SU-DHL-6 (cell line): ENCODE measurements at regions not wholly inside any gene's neighbourhood (a gene's known extent, or its start where the extent isn't known, plus 50 kb on each side); places are given as distances from the start of the nearest gene placed in this dataset.

Experiments
- H2AFZ ChIP-seq: fragments of 200-600 bp; sonication (generic); 2 replicates; pipeline ENCODE4 v1.6.1; 2014; ENCODE audit warnings: low read depth, mild to moderate bottlenecking, moderate library complexity, mixed read lengths, antibody characterized with exemption, low read length; ENCODE audit not compliant: severe bottlenecking
- H3F3A ChIP-seq: fragments of 200-600 bp; shearing (Covaris generic); 2 replicates; pipeline ENCODE4 v1.6.0; 2016; ENCODE audit warnings: antibody characterized with exemption, mild to moderate bottlenecking; ENCODE audit not compliant: insufficient read depth
- H3K27ac ChIP-seq: fragments of 200-600 bp; sonication (generic); 2 replicates; pipeline ENCODE4 v1.5.1; 2016; ENCODE audit warnings: low read depth, mild to moderate bottlenecking, low read length, moderate library complexity, mixed read lengths
- H3K27me3 ChIP-seq: fragments of 200-600 bp; sonication (generic), shearing (Covaris generic); 2 replicates; pipeline ENCODE4 v1.6.0; 2014; ENCODE audit warnings: mild to moderate bottlenecking, low read length
- H3K36me3 ChIP-seq: fragments of 200-600 bp; sonication (generic); 2 replicates; pipeline ENCODE4 v1.6.1; 2014; ENCODE audit warnings: mild to moderate bottlenecking, low read length, mixed read lengths
- H3K4me2 ChIP-seq: fragments of 300-600, 200-600 bp; shearing (Covaris generic), sonication (generic); 2 replicates; pipeline ENCODE4 v1.6.0; 2014; ENCODE audit warnings: low read length, low read depth, mild to moderate bottlenecking; ENCODE audit not compliant: poor library complexity, severe bottlenecking
- H3K4me3 ChIP-seq: fragments of 200-600 bp; sonication (generic); 2 replicates; pipeline ENCODE4 v1.5.1; 2014; ENCODE audit warnings: antibody characterized with exemption, low read length, mild to moderate bottlenecking, mixed read lengths; ENCODE audit not compliant: insufficient read depth, poor library complexity, severe bottlenecking
- H3K79me2 ChIP-seq: fragments of 200-600 bp; sonication (generic); 2 replicates; pipeline ENCODE4 v1.6.1; 2014; ENCODE audit warnings: mild to moderate bottlenecking, low read length, moderate library complexity; ENCODE audit not compliant: insufficient read depth
- H3K9ac ChIP-seq: fragments of 200-600 bp; sonication (generic); 2 replicates; pipeline ENCODE4 v1.7.0; 2014; ENCODE audit warnings: mild to moderate bottlenecking, low read length
- H3K9me2 ChIP-seq: fragments of 200-600 bp; sonication (generic); replicated peaks from 2 replicates; pipeline ENCODE4 v1.6.1; 2014; ENCODE audit warnings: low read length; ENCODE audit not compliant: insufficient read depth
- H3K9me3 ChIP-seq: fragments of 200-600 bp; sonication (generic); 2 replicates; pipeline ENCODE4 v1.6.1; 2014; ENCODE audit warnings: low read length, mixed read lengths; ENCODE audit not compliant: insufficient read depth
- H4K20me1 ChIP-seq: fragments of 200-600 bp; sonication (generic); 2 replicates; pipeline ENCODE4 v1.6.1; 2014; ENCODE audit warnings: low read depth, mild to moderate bottlenecking, antibody characterized with exemption, low read length, moderate library complexity, mixed read lengths
- EZH2phosphoT487 ChIP-seq: fragments of 200-600 bp; sonication (generic), shearing (Covaris generic); conservative IDR thresholded peaks from 2 replicates; pipeline ENCODE4 v1.6.1; 2018; ENCODE audit warnings: mild to moderate bottlenecking, antibody characterized with exemption, low read length, moderate library complexity, mixed read lengths
- TF ChIP-seq, protein P1 (sequence below): fragments of 200-600 bp; sonication (generic); IDR thresholded peaks from one replicate; pipeline ENCODE4 v1.5.1; 2017; ENCODE audit warnings: antibody characterized with exemption, mild to moderate bottlenecking, low read length, moderate library complexity; ENCODE audit not compliant: insufficient read depth, poor library complexity, severe bottlenecking

GRCh38 chr15:93282808-93283207 is 193.8 kb upstream of the RGMA start:
- Histone ChIP-seq H3K36me3 (no peaks in the 10 kb centered on the region), H3K27ac (no peak overlapping the region), H3K79me2 (no peaks in the 10 kb centered on the region), H3K9me3 (no peaks in the 10 kb centered on the region), H4K20me1 (no peaks in the 10 kb centered on the region), H3K9ac (no peak overlapping the region), H2AFZ (no peak overlapping the region), H3F3A (no peaks in the 10 kb centered on the region), H3K27me3 (no peaks in the 10 kb centered on the region), H3K4me2 (no peak overlapping the region), H3K9me2 (no peaks in the 10 kb centered on the region), H3K4me3 (no peak overlapping the region)
- TF ChIP-seq, protein P1, sequence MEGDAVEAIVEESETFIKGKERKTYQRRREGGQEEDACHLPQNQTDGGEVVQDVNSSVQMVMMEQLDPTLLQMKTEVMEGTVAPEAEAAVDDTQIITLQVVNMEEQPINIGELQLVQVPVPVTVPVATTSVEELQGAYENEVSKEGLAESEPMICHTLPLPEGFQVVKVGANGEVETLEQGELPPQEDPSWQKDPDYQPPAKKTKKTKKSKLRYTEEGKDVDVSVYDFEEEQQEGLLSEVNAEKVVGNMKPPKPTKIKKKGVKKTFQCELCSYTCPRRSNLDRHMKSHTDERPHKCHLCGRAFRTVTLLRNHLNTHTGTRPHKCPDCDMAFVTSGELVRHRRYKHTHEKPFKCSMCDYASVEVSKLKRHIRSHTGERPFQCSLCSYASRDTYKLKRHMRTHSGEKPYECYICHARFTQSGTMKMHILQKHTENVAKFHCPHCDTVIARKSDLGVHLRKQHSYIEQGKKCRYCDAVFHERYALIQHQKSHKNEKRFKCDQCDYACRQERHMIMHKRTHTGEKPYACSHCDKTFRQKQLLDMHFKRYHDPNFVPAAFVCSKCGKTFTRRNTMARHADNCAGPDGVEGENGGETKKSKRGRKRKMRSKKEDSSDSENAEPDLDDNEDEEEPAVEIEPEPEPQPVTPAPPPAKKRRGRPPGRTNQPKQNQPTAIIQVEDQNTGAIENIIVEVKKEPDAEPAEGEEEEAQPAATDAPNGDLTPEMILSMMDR: no peak
- TF ChIP-seq EZH2phosphoT487: no peak

DNA sequence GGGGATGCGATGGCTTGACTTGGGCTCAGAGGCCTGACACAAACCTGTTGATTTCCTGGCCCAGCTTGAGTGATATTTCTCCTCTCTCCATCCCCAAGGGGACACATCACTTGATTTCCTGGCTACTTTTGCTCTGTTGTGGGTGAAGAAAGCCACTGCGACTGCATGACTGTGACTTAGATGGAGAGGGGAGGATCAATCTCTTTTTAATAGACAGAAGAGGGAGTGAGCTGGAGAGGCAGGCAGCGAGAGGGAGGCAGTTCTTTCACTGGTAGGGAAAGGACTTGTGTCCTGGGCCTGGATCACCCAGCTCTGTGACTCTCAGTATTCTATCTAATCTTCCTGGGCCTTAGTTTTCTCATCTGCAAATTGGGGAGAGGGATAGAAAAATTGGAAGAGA is 189.8 kb upstream of the RGMA start:
- H3K9me3 ChIP-seq: no peaks in the 10 kb centered on the region
- no peaks in the 10 kb centered on the region for H4K20me1 ChIP-seq
- no peak overlapping the region for H3K27ac ChIP-seq
- no peaks in the 10 kb centered on the region for H3K9me2 ChIP-seq
- TF ChIP-seq, protein P1: no peak
- no peak for TF ChIP-seq EZH2phosphoT487
- H3K27me3 ChIP-seq: no peaks in the 10 kb centered on the region
- H3K9ac ChIP-seq: no peak overlapping the region
- H3K79me2 ChIP-seq: no peaks in the 10 kb centered on the region
- H2AFZ ChIP-seq: no peak overlapping the region
- no peaks in the 10 kb centered on the region for H3F3A ChIP-seq
- no peak overlapping the region for H3K4me3 ChIP-seq
- H3K36me3 ChIP-seq: no peaks in the 10 kb centered on the region
- H3K4me2 ChIP-seq: no peak overlapping the region

DNA sequence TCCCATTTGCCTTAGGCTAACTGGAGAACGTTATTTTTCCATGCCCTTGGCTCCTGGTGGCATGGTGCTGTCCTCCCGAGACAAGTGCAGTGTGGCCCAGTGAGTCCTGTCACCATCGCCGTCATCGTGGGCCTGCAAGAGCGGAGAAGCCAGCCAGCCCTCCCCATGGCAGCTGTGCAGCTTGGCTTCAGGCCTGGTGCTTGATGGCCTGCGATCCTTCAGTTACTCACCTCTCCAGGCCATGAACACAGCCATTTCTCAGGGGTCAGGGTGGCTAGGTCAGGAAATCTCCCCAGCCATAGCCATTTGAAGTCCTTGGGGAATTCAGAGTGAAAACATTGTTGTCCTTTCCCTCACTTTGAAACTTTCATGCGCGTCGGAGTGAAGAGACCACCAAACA is 189.0 kb upstream of the RGMA start:
- no peaks in the 10 kb centered on the region for H3F3A ChIP-seq
- H3K79me2 ChIP-seq: no peaks in the 10 kb centered on the region
- H3K4me3 ChIP-seq: no peak overlapping the region
- no peak overlapping the region for H2AFZ ChIP-seq
- no peaks in the 10 kb centered on the region for H3K9me3 ChIP-seq
- no peaks in the 10 kb centered on the region for H4K20me1 ChIP-seq
- H3K27me3 ChIP-seq: no peaks in the 10 kb centered on the region
- no peak overlapping the region for H3K4me2 ChIP-seq
- H3K9ac ChIP-seq: no peak overlapping the region
- no peaks in the 10 kb centered on the region for H3K9me2 ChIP-seq
- TF ChIP-seq, protein P1: no peak
- no peak for TF ChIP-seq EZH2phosphoT487
- H3K36me3 ChIP-seq: no peaks in the 10 kb centered on the region
- no peak overlapping the region for H3K27ac ChIP-seq
